Activated CD4-positive, alpha-beta T cell treated with anti-CD3 and anti-CD28 coated beads, Interleukin-2, Interleukin-6, amounts not matched to agents 100 ng/mL and 50 ng/mL, durations not matched to agents 16 hours and 8 hours (primary cell): ENCODE measurements at regions not wholly inside any gene's neighbourhood (a gene's known extent, or its start where the extent isn't known, plus 50 kb on each side); places are given as distances from the start of the nearest gene placed in this dataset.
"Not testable (repeated sequence)": the region's sequence is repeated elsewhere in the genome, so short reads cannot be mapped to it uniquely, and the experiment has no call there.

Experiments used
- DNase-seq: peaks from one replicate; pipeline ENCODE4 v3.0.0-alpha.2; 2020

GRCh38 chr1:229710746-229711145, 84.7 kb downstream of the URB2 start:
- DNase-seq = no peak

GRCh38 chr1:229714306-229714705, 88.3 kb downstream of the URB2 start:
- DNase-seq = no peak

GRCh38 chr1:229714964-229715603, 89.0 kb downstream of the URB2 start:
- DNase-seq = peak; percentile 49

- no peak for DNase-seq
These were observed 90.0 kb downstream of the URB2 start for GRCh38 chr1:229716069-229716468.

- DNase-seq = no peak
These were observed 90.7 kb downstream of the URB2 start for GRCh38 chr1:229716704-229717103.

- no peak for DNase-seq
These were observed 91.9 kb downstream of the URB2 start for GRCh38 chr1:229717786-229718576.

GRCh38 chr1:229726061-229726460, 100.0 kb downstream of the URB2 start:
- no peak for DNase-seq

GRCh38 chr1:229729916-229730315, 103.9 kb downstream of the URB2 start:
- DNase-seq = no peak

- DNase-seq = no peak
These were observed 104.5 kb downstream of the URB2 start for GRCh38 chr1:229730573-229730972.

GRCh38 chr1:229732061-229732460, 106.0 kb downstream of the URB2 start:
- DNase-seq = no peak

GRCh38 chr1:229736376-229736775, 110.3 kb downstream of the URB2 start:
- no peak for DNase-seq

- DNase-seq = not testable (repeated sequence)
These were observed 116.6 kb downstream of the URB2 start for GRCh38 chr1:229742614-229743013.

- no peak for DNase-seq
These were observed 123.9 kb downstream of the URB2 start for GRCh38 chr1:229749992-229750391.

- no peak for DNase-seq
These were observed 125.6 kb downstream of the URB2 start for GRCh38 chr1:229751610-229752009.

GRCh38 chr1:229752679-229753078, 126.6 kb downstream of the URB2 start:
- no peak for DNase-seq

- DNase-seq = no peak
These were observed 127.9 kb downstream of the URB2 start for GRCh38 chr1:229753764-229754551.

- no peak for DNase-seq
These were observed 130.6 kb downstream of the URB2 start for GRCh38 chr1:229756666-229757065.

- no peak for DNase-seq
These were observed 131.2 kb downstream of the URB2 start for GRCh38 chr1:229757226-229757625.

GRCh38 chr1:229758101-229759036, 132.3 kb downstream of the URB2 start:
- DNase-seq = peak; percentile 26

GRCh38 chr1:229759037-229759435, 133.0 kb downstream of the URB2 start:
- no peak for DNase-seq

- DNase-seq = no peak
These were observed 133.5 kb downstream of the URB2 start for GRCh38 chr1:229759586-229759985.

- no peak for DNase-seq
These were observed 134.5 kb downstream of the URB2 start for GRCh38 chr1:229760478-229760996.
